HCT116 (cell line): ENCODE measurements at regions not wholly inside any gene's neighbourhood (a gene's known extent, or its start where the extent isn't known, plus 50 kb on each side); places are given as distances from the start of the nearest gene placed in this dataset.

ENCODE experiments used
- ATAC-seq: fragments of 200-7000 bp; cut with Tn5 transposase; 2 replicates; pipeline ENCODE4 v1.9.1; 2020; ENCODE audit warnings: mild to moderate bottlenecking, moderate library complexity
- BruUV-seq: library from RNA; stranded (reverse); fragments of 400-500 nt; replicated peaks from 2 replicates; lab custom pipeline; 2021; lab: Mats Ljungman, UMichigan
- CTCF ChIA-PET: fragments of 300-600 bp; sonication (Branson Sonifier 250); formaldehyde crosslinking; loops from one replicate; lab custom pipeline; 2021; ENCODE audit warnings: antibody characterized with exemption; lab: Charles Lee
- POLR2A ChIA-PET: fragments of 300-600, 350-600 bp; sonication (Branson Sonifier 250); formaldehyde crosslinking; loops from one replicate; lab custom pipeline; 2021; ENCODE audit warnings: antibody characterized with exemption; lab: Charles Lee
- RAD21 ChIA-PET, 2 experiments: fragments of 300-600 bp; sonication (Branson Sonifier 250); formaldehyde crosslinking; loops; one replicate each; lab custom pipeline; 2023; ENCODE audit warnings: low total read pairs in 2 of 2; ENCODE audit not compliant: uncharacterized antibody in 2 of 2, unreplicated experiment in 2 of 2, low non-redundant PET in 1 of 2; lab: Charles Lee
- DNase-seq: peaks from one replicate; pipeline ENCODE4 v3.0.0-alpha.2; 2010; ENCODE audit warnings: low read depth, low spot score
- H2AFZ ChIP-seq: fragments of 200-600 bp; shearing (Covaris generic), sonication (generic); 2 replicates; pipeline ENCODE4 v1.6.1; 2017; ENCODE audit warnings: low read depth, mixed run types, mixed read lengths, antibody characterized with exemption, low read length; ENCODE audit not compliant: poor library complexity, severe bottlenecking
- H3K27ac ChIP-seq: 2 replicates; pipeline ENCODE4 v1.5.1; 2012; ENCODE audit warnings: low read depth, low read length
- H3K27me3 ChIP-seq: fragments of 200-600 bp; sonication (generic); 2 replicates; pipeline ENCODE4 v1.6.1; 2016; ENCODE audit warnings: mixed run types, low read length, mixed read lengths; ENCODE audit not compliant: insufficient read depth
- H3K36me3 ChIP-seq, 2 experiments: fragments of 200-500 bp in 1 of 2; fragments of 200-600 bp in 1 of 2; sonication (Bioruptor generic) in 1 of 2; sonication (generic) in 1 of 2; 2 replicates each; pipeline versions ENCODE4 v1.5.1 to v1.6.1; 2014 to 2016; ENCODE audit warnings: low read length in 2 of 2, inconsistent platforms in 1 of 2, mixed read lengths in 1 of 2, mixed run types in 1 of 2; ENCODE audit not compliant: insufficient read depth in 2 of 2, control insufficient read depth in 1 of 2
- H3K4me1 ChIP-seq, 2 experiments: fragments of 200-600 bp in 1 of 2; sonication (generic) in 1 of 2; 2 replicates each; pipeline versions ENCODE4 v1.5.1 to v1.6.1; 2012 to 2017; ENCODE audit warnings: low read length in 2 of 2, inconsistent platforms in 1 of 2, mild to moderate bottlenecking in 1 of 2, mixed read lengths in 1 of 2, mixed run types in 1 of 2, moderate library complexity in 1 of 2; ENCODE audit not compliant: insufficient read depth in 2 of 2, control insufficient read depth in 1 of 2
- H3K4me2 ChIP-seq: fragments of 200-600 bp; sonication (generic); 2 replicates; pipeline ENCODE4 v1.6.1; 2017; ENCODE audit warnings: mixed run types, low read length, mixed read lengths
- H3K4me3 ChIP-seq, 2 experiments: fragments of 200-600 bp in 1 of 2; sonication (generic) in 1 of 2; replicated peaks in 1 of 2; 2 replicates each; pipeline ENCODE4 v1.5.1; 2011 to 2016; ENCODE audit warnings: low read length in 2 of 2, control low read depth in 1 of 2, low read depth in 1 of 2, mild to moderate bottlenecking in 1 of 2, mixed read lengths in 1 of 2, mixed run types in 1 of 2
- H3K79me2 ChIP-seq: fragments of 200-600 bp; sonication (generic); 2 replicates; pipeline ENCODE4 v1.6.1; 2017; ENCODE audit warnings: mild to moderate bottlenecking, mixed run types, low read length, moderate library complexity, mixed read lengths; ENCODE audit not compliant: insufficient read depth
- H3K9ac ChIP-seq: fragments of 200-600 bp; sonication (generic); 2 replicates; pipeline ENCODE4 v1.6.1; 2016; ENCODE audit warnings: low read length, mixed read lengths
- H3K9me2 ChIP-seq: fragments of 200-600 bp; sonication (generic), shearing (Covaris generic); 2 replicates; pipeline ENCODE4 v1.6.1; 2017; ENCODE audit warnings: mixed run types, mild to moderate bottlenecking, moderate library complexity; ENCODE audit not compliant: insufficient read depth
- H3K9me3 ChIP-seq, 2 experiments: fragments of 200-500 bp in 1 of 2; fragments of 200-600 bp in 1 of 2; sonication (Bioruptor generic) in 1 of 2; sonication (generic) in 1 of 2; 2 replicates each; pipeline ENCODE4 v1.6.1; 2014 to 2017; ENCODE audit warnings: low read length in 2 of 2, mixed read lengths in 2 of 2, inconsistent platforms in 1 of 2, low read depth in 1 of 2, mild to moderate bottlenecking in 1 of 2, mixed run types in 1 of 2, moderate library complexity in 1 of 2; ENCODE audit not compliant: control insufficient read depth in 1 of 2, insufficient read depth in 1 of 2
- H4K20me1 ChIP-seq: fragments of 200-600 bp; sonication (generic), shearing (Covaris generic); 2 replicates; pipeline ENCODE4 v1.6.1; 2017; ENCODE audit warnings: mixed run types, mild to moderate bottlenecking, moderate library complexity; ENCODE audit not compliant: insufficient read depth
- CBX3 ChIP-seq: IDR thresholded peaks from 2 replicates; pipeline ENCODE4 v1.6.1; 2012; ENCODE audit warnings: low read depth
- CEBPB ChIP-seq: IDR thresholded peaks from 2 replicates; pipeline ENCODE4 v1.6.1; 2012; ENCODE audit warnings: low read depth
- CTCF ChIP-seq, 3 experiments: fragments of 200-600 bp in 1 of 3; sonication (generic) in 1 of 3; IDR thresholded peaks in 2 of 3; conservative IDR thresholded peaks in 1 of 3; 2 replicates each; pipeline ENCODE4 v1.5.1; 2012 to 2017; ENCODE audit warnings: low read depth in 2 of 3, low read length in 2 of 3, antibody characterized with exemption in 1 of 3, borderline replicate concordance in 1 of 3, control low read depth in 1 of 3, mild to moderate bottlenecking in 1 of 3, mixed read lengths in 1 of 3, mixed run types in 1 of 3, moderate library complexity in 1 of 3; ENCODE audit not compliant: insufficient read depth in 1 of 3
- ELF1 ChIP-seq: IDR thresholded peaks from 2 replicates; pipeline ENCODE4 v1.6.1; 2012; ENCODE audit warnings: low read depth, borderline replicate concordance
- EZH2 ChIP-seq: fragments of 200-600 bp; sonication (generic); IDR thresholded peaks from 2 replicates; pipeline ENCODE4 v1.6.1; 2017; ENCODE audit warnings: antibody characterized with exemption, mixed run types
- EZH2phosphoT487 ChIP-seq: fragments of 200-600 bp; IDR thresholded peaks from 2 replicates; pipeline ENCODE4 v1.6.1; 2018; ENCODE audit warnings: antibody characterized with exemption, borderline replicate concordance
- FOSL1 ChIP-seq: IDR thresholded peaks from 2 replicates; pipeline ENCODE4 v1.6.1; 2012; ENCODE audit warnings: low read depth
- MAX ChIP-seq: IDR thresholded peaks from 2 replicates; pipeline ENCODE4 v1.6.1; 2012
- POLR2AphosphoS5 ChIP-seq: IDR thresholded peaks from 2 replicates; pipeline ENCODE4 v1.6.1; 2011; ENCODE audit warnings: mild to moderate bottlenecking, low read depth, low read length, moderate library complexity
- RAD21 ChIP-seq: IDR thresholded peaks from 2 replicates; pipeline ENCODE4 v1.6.1; 2012; ENCODE audit warnings: low read depth, mild to moderate bottlenecking
- SIN3A ChIP-seq: IDR thresholded peaks from 2 replicates; pipeline ENCODE4 v1.6.1; 2012; ENCODE audit warnings: low read depth
- SP1 ChIP-seq: IDR thresholded peaks from 2 replicates; pipeline ENCODE4 v1.6.1; 2012; ENCODE audit warnings: low read depth
- SRF ChIP-seq: IDR thresholded peaks from 2 replicates; pipeline ENCODE4 v1.6.1; 2012; ENCODE audit warnings: low read depth
- TCF7L2 ChIP-seq: IDR thresholded peaks from 2 replicates; pipeline ENCODE4 v1.7.0; 2011; ENCODE audit warnings: borderline replicate concordance, inconsistent platforms; ENCODE audit not compliant: insufficient read depth, insufficient read length; ENCODE audit errors: extremely low read depth
- YY1 ChIP-seq: IDR thresholded peaks from 2 replicates; pipeline ENCODE4 v1.6.1; 2011; ENCODE audit warnings: low read length, low read depth, moderate library complexity, mild to moderate bottlenecking; ENCODE audit not compliant: insufficient replicate concordance; ENCODE audit errors: extremely low read depth
- ZFX ChIP-seq: fragments of 450-650 bp; IDR thresholded peaks from 2 replicates; pipeline ENCODE4 v1.6.1; 2017
- ZNF274 ChIP-seq: fragments of 200-500 bp; sonication (Bioruptor generic); IDR thresholded peaks from 2 replicates; pipeline ENCODE4 v1.6.1; 2014; ENCODE audit warnings: mild to moderate bottlenecking, low read depth, low read length, inconsistent platforms
- intact Hi-C: fragments of 100-400 bp; cut with micrococcal nuclease; formaldehyde crosslinking; loops from 2 replicates; pipeline ENCODE4 v1.10.0; 2022
- TF ChIP-seq, protein P1 (sequence below): IDR thresholded peaks from 2 replicates; pipeline ENCODE4 v1.6.1; 2011; ENCODE audit warnings: mild to moderate bottlenecking, low read length, moderate library complexity; ENCODE audit not compliant: insufficient replicate concordance; ENCODE audit errors: extremely low read depth
- TF ChIP-seq, protein P2 (sequence below): IDR thresholded peaks from 2 replicates; pipeline ENCODE4 v1.6.1; 2012
- TF ChIP-seq, protein P3 (sequence below): IDR thresholded peaks from 2 replicates; pipeline ENCODE4 v1.6.1; 2012; ENCODE audit warnings: low read depth

- H3K4me3 ChIP-seq, result no peak overlapping the region
- no peaks in the 10 kb centered on the region for H3K9me2 ChIP-seq
- H3K79me2 ChIP-seq, result no peaks in the 10 kb centered on the region
- H2AFZ ChIP-seq, result no peak overlapping the region
- DNase-seq, result no peak
- H3K4me2 ChIP-seq, result no peak overlapping the region
- RAD21 ChIA-PET, result no interaction called here
- TF ChIP-seq POLR2AphosphoS5 (no peak), CTCF (IDR thresholded peaks at IDR 0.05 in 2 of 3, conservative IDR thresholded peaks at IDR 0.05 in 1 of 3; ENCODE audit: borderline replicate concordance in 1 of 3, insufficient read depth in 1 of 3, low read depth in 2 of 3, low read length in 2 of 3) (no peak), TCF7L2 (no peak), CBX3 (no peak), EZH2 (no peak), EZH2phosphoT487 (no peak), RAD21 (no peak), MAX (no peak), CEBPB (no peak), ZNF274 (no peak), SIN3A (no peak), ZFX (no peak), FOSL1 (no peak), SRF (no peak), YY1 (no peak), ELF1 (no peak), SP1 (no peak)
- TF ChIP-seq, protein P1, sequence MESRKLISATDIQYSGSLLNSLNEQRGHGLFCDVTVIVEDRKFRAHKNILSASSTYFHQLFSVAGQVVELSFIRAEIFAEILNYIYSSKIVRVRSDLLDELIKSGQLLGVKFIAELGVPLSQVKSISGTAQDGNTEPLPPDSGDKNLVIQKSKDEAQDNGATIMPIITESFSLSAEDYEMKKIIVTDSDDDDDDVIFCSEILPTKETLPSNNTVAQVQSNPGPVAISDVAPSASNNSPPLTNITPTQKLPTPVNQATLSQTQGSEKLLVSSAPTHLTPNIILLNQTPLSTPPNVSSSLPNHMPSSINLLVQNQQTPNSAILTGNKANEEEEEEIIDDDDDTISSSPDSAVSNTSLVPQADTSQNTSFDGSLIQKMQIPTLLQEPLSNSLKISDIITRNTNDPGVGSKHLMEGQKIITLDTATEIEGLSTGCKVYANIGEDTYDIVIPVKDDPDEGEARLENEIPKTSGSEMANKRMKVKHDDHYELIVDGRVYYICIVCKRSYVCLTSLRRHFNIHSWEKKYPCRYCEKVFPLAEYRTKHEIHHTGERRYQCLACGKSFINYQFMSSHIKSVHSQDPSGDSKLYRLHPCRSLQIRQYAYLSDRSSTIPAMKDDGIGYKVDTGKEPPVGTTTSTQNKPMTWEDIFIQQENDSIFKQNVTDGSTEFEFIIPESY, result no peak
- TF ChIP-seq, protein P2, sequence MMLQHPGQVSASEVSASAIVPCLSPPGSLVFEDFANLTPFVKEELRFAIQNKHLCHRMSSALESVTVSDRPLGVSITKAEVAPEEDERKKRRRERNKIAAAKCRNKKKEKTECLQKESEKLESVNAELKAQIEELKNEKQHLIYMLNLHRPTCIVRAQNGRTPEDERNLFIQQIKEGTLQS, result no peak
- TF ChIP-seq, protein P3, sequence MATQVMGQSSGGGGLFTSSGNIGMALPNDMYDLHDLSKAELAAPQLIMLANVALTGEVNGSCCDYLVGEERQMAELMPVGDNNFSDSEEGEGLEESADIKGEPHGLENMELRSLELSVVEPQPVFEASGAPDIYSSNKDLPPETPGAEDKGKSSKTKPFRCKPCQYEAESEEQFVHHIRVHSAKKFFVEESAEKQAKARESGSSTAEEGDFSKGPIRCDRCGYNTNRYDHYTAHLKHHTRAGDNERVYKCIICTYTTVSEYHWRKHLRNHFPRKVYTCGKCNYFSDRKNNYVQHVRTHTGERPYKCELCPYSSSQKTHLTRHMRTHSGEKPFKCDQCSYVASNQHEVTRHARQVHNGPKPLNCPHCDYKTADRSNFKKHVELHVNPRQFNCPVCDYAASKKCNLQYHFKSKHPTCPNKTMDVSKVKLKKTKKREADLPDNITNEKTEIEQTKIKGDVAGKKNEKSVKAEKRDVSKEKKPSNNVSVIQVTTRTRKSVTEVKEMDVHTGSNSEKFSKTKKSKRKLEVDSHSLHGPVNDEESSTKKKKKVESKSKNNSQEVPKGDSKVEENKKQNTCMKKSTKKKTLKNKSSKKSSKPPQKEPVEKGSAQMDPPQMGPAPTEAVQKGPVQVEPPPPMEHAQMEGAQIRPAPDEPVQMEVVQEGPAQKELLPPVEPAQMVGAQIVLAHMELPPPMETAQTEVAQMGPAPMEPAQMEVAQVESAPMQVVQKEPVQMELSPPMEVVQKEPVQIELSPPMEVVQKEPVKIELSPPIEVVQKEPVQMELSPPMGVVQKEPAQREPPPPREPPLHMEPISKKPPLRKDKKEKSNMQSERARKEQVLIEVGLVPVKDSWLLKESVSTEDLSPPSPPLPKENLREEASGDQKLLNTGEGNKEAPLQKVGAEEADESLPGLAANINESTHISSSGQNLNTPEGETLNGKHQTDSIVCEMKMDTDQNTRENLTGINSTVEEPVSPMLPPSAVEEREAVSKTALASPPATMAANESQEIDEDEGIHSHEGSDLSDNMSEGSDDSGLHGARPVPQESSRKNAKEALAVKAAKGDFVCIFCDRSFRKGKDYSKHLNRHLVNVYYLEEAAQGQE, result no peak
- H3K9ac ChIP-seq, result no peak overlapping the region
- peaks cover 30% of the 10 kb centered on the region for H3K27me3 ChIP-seq
- no peaks in the 10 kb centered on the region for H3K9me3 ChIP-seq
- H4K20me1 ChIP-seq, result no peaks in the 10 kb centered on the region
- no peaks in the 10 kb centered on the region for H3K36me3 ChIP-seq
- ATAC-seq, result no peak
- H3K4me1 ChIP-seq, result no peaks in the 10 kb centered on the region
- no peak overlapping the region for H3K27ac ChIP-seq
- intact Hi-C loops, result no loop called here
- POLR2A ChIA-PET, result no interaction called here
- CTCF ChIA-PET, result no interaction called here
- no TSS peak for BruUV-seq
Measured at GRCh38 chr2:75289771-75290170, 90.5 kb upstream of the TACR1 start.
